Urinary bladder (tissue), 3 donors: ENCODE measurements at regions not wholly inside any gene's neighbourhood (a gene's known extent, or its start where the extent isn't known, plus 50 kb on each side); places are given as distances from the start of the nearest gene placed in this dataset.

ENCODE experiments used
- DNase-seq: peaks from one replicate; pipeline ENCODE4 v3.0.0-alpha.2; 2015; ENCODE audit errors: extremely low spot score
- H3K27ac ChIP-seq: one replicate; pipeline ENCODE4 v1.5.1; 2013; ENCODE audit warnings: low read depth, mild to moderate bottlenecking, moderate library complexity
- H3K36me3 ChIP-seq: one replicate; pipeline ENCODE4 v1.6.1; 2013; ENCODE audit warnings: mild to moderate bottlenecking, moderate library complexity; ENCODE audit not compliant: insufficient read depth
- H3K4me1 ChIP-seq: one replicate; pipeline ENCODE4 v1.6.1; 2013; ENCODE audit warnings: mild to moderate bottlenecking, moderate library complexity; ENCODE audit not compliant: insufficient read depth
- H3K4me3 ChIP-seq: one replicate; pipeline ENCODE4 v1.5.1; 2013; ENCODE audit warnings: low read depth, low read length
- WGBS: extraction: QIAGEN DNeasy Blood & Tissue Kit; methylation state at CpG from one replicate; pipeline ENCODE4 v1.1.7; 2013; 5-methylcytosine and 5-hydroxymethylcytosine counted together
- donor health status: healthy with polysubstance abuse.
- donor health status: healthy.

DNA sequence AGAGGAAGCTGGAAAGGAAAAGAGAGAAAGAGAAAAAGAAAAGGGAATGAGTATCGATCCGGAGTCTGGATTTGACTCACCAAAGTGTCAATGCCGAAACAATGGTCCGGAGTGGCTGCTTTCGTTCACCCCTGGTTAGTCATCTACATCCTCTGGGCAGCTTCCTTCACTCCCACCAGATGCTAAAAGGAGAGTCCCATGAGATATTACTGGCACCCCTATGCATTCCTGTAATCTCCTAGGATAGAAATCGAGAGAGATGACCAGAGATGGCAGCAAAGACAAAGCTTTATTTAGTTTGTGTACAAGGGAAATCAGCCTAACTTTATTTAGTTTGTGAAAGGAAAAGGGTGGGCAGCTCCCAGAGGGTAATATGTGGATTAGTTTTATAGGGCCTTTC lies 622.2 kb downstream of the ZPLD1 start:
- Histone ChIP-seq H3K27ac (no peak overlapping the region), H3K4me1 (no peaks in the 10 kb centered on the region), H3K36me3 (no peaks in the 10 kb centered on the region), H3K4me3 (no peak overlapping the region)
- 79% methylated on average over 6 of the region's 6 CpGs for WGBS
- no peak for DNase-seq

DNA sequence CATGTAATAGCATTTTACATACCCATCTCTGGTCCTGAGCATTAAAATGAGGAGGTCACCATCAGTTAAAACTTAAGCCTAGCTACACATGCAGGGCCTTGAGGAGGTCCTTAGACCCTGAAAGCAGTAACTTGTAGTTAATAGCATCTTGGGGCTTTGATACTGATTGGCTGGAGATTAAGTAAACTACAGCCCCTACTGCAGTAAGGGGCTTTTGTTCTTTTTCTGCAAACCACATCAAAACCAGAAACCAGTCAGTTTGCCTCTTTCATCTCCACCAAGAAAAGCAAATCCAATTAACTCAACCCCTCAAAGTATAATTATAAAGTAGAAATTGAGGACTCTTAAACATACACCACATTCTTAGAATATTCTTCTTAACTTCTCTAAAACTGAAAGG lies 622.7 kb downstream of the ZPLD1 start:
- no peaks in the 10 kb centered on the region for H3K4me1 ChIP-seq
- DNase-seq, result no peak
- no peak overlapping the region for H3K27ac ChIP-seq

DNA sequence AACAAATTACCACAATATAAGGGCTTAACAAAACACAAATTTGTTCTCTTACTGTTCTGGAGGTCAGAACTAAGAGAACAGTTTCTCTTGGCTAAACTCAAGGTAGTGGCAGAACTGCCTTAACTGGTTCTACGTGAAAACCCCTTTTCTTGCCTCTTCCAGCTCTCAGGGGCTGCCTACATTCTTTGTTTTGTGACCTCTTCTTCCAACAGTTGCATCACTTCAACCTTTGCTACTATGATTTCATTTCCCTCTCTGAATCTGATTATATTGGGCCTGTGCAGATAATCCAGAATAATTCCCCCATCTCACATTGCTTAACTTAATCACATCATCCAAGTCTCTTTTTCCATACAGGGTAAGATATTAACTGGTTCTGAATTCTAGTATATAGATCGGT lies 624.6 kb downstream of the ZPLD1 start:
- no peak for DNase-seq
- Histone ChIP-seq H3K4me1 (no peaks in the 10 kb centered on the region), H3K4me3 (no peak overlapping the region), H3K27ac (no peak overlapping the region), H3K36me3 (no peaks in the 10 kb centered on the region)
- WGBS, result 82% methylated on average over 2 of the region's 2 CpGs

More for the DNA sequence above, 622.7 kb downstream of the ZPLD1 start:
- no peak overlapping the region for H3K4me3 ChIP-seq
- H3K36me3 ChIP-seq, result no peaks in the 10 kb centered on the region

DNA sequence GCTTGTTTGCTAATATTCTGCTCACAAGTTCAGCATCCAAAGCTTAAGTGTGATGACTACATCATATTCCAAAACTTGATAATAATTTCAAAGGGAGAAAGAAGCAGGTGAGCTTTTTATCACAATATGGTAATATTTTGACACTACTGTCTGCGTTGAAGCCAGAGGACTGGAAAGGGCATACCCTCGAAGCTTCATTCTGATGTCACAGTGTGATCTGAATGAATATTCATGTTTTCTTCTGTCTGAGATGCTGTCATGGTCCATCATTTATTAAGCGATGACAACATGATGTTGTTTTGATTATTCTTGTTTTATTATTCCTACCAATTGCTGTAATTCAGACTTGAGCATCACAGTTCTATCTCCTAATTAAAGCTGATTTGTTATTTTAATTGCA lies 625.4 kb downstream of the ZPLD1 start:
- Histone ChIP-seq H3K27ac (no peak overlapping the region), H3K4me3 (no peak overlapping the region), H3K4me1 (no peaks in the 10 kb centered on the region), H3K36me3 (no peaks in the 10 kb centered on the region)
- 92% methylated on average over 3 of the region's 3 CpGs for WGBS
- no peak for DNase-seq

DNA sequence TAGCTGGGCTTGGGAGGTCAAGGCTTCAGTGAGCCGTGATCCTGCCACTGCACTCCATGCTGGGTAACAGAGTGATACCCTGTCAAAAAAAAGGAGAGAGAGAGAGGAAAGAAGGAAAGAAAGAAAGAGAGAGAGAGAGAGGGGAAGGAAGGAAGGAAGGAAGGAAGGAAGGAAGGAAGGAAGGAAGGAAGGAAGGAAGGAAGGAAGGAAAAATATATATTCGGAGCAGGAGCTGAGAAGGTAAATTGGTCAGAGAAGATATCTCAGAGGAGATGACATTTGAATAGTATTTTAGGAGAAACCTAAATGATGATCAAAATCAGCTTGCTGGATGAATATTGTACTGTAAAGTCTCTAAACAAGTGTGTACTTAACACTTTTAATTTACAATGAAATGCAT lies 633.1 kb downstream of the ZPLD1 start:
- H3K4me3 ChIP-seq, result no peak overlapping the region
- no peak for DNase-seq
- WGBS, result 86% methylated on average over 2 of the region's 2 CpGs

DNA sequence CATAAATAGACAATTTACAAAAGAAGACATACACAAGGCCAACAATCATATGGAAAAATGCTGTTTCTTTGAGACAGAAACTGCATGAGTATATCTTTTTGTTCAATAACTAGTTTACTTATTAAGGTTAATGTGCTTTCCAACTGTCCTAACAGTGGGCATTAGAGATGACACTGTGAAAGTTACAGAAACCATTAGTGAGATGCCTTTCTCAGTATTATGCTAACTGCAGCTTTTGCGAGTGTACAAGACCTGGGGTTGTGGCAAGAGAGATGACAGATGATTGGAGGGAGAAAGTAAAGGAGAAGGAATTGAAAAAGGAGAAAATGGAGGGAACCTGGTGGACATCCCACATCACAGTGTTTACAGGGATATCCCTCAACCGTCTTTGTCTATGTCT lies 640.5 kb downstream of the ZPLD1 start:
- 71% methylated on average over 2 of the region's 2 CpGs for WGBS
- H3K27ac ChIP-seq, result no peak overlapping the region
- DNase-seq, result no peak

More for the DNA sequence above, 633.1 kb downstream of the ZPLD1 start:
- Histone ChIP-seq H3K27ac (no peak overlapping the region), H3K36me3 (no peaks in the 10 kb centered on the region), H3K4me1 (no peaks in the 10 kb centered on the region)

DNA sequence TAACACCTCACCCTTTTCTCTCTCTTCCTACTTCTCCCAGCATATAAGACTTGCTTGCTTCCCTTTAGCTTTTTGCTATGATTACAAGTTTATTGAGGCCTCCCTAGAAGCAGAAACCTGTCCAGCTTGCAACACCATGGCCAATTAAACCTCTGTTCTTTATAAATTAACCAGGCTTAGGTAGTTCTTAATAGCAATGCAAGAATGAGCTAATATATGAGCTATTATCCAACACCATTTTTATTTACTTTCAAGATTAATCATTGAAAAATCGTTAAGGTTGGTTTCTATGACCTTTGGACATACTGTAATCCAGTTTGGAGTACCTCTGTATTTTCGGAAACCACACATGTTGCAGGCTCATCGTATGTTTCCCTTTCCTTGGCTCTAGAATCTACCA lies 643.1 kb downstream of the ZPLD1 start:
- 91% methylated on average over 3 of the region's 3 CpGs for WGBS
- Histone ChIP-seq H3K36me3 (no peaks in the 10 kb centered on the region), H3K27ac (no peak overlapping the region), H3K4me3 (no peak overlapping the region), H3K4me1 (no peaks in the 10 kb centered on the region)
- no peak for DNase-seq

More for the DNA sequence above, 640.5 kb downstream of the ZPLD1 start:
- Histone ChIP-seq H3K4me1 (no peaks in the 10 kb centered on the region), H3K36me3 (no peaks in the 10 kb centered on the region), H3K4me3 (no peak overlapping the region)

DNA sequence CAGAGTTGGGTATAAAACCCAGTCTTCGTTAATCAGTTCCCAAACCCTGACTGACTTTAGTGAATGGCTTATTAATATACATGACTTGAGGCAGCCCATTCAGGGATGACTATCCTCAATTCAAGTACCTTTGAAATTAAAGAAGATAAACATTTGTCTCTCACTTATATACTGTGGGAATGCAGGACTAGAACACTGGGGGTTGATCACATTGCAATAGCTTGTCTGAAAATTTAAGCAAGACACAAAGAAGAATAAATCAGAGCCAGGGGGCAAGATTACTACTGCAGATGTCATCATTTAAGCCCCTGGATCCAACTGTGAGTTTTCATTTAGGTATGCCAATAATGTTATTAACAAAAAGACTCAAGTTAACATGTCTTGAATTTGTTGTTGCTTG lies 647.7 kb downstream of the ZPLD1 start:
- Histone ChIP-seq H3K27ac (no peak overlapping the region), H3K36me3 (no peaks in the 10 kb centered on the region), H3K4me1 (no peaks in the 10 kb centered on the region), H3K4me3 (no peak overlapping the region)
- 92% methylated on average over 1 of the region's 1 CpG for WGBS
- no peak for DNase-seq

DNA sequence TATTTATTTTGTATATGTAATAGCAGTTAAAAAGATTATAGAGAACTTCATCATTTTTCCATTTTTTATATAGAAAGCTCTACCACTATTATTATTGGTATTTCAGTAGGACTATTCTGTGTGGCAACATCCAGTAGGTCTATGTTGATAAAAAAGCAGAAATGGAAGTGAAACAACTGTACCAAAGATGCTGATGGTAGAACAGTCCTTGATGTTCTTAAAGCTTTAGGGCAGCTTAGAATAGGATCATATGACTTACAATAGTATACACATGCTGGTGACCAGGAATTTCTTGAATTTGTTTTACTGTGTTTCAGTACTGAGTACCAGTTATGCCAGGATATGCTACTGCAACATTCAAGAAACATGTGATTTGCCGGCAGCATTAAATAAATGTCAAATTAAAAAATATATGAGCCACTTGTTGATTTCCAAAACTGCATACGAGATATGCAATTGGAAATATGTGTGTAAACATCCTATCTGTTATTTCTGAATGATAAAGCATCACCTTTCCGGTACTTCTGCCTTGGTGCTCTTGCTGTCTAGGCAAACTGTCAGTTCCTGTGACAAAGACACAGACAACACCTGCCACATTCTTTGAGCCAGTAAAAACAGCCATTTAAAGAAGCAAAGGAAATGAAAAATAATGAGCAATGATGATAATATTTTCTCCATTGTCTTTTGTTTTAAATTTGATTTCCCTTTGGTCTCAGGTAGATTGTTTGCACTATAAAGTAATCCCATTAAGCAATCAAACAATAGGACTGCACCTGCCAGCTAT lies 649.2 kb downstream of the ZPLD1 start:
- Histone ChIP-seq H3K27ac (no peak overlapping the region), H3K36me3 (no peaks in the 10 kb centered on the region), H3K4me3 (no peak overlapping the region), H3K4me1 (no peaks in the 10 kb centered on the region)
- no peak for DNase-seq
- 84% methylated on average over 3 of the region's 3 CpGs for WGBS

DNA sequence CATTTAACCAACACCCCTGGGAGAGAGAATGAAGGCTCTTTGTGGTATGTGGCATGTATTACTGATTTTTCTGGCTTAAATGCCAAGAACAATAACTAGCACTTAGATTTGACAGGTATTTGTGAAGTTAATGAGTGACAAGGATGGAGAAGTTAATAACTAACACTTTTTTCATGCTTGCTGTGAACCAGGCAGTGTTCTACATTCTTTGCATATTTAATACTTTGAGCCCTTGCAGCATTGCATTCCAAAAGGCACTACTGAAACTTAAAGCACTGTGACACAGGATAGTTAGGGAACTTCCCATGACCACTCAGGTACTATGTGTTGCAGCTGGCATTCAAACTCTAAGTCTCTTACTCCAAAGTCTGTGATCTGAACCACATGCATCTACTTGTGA lies 650.6 kb downstream of the ZPLD1 start:
- Histone ChIP-seq H3K4me1 (no peaks in the 10 kb centered on the region), H3K4me3 (no peak overlapping the region), H3K27ac (no peak overlapping the region), H3K36me3 (no peaks in the 10 kb centered on the region)
- DNase-seq, result no peak

DNA sequence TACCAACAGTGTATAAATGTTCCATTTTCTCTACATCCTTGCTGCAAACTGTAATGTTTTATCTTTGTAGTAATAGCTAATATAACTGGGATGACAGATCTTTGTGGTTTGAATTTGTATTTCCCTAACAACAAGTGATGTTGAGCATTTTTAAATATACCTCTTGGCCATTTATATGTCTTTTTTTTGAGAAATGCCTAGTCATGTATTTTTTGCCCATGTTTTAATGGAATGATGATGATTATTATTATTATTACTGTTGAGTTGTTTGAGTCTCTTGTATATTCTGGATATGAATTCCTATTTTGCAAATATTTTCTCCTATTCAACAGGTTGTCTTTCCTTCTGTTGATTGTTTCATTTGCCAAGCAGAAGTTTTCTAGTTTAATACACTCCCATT lies 654.9 kb downstream of the ZPLD1 start:
- Histone ChIP-seq H3K36me3 (no peaks in the 10 kb centered on the region), H3K4me3 (no peak overlapping the region), H3K4me1 (no peaks in the 10 kb centered on the region), H3K27ac (no peak overlapping the region)
- no peak for DNase-seq

DNA sequence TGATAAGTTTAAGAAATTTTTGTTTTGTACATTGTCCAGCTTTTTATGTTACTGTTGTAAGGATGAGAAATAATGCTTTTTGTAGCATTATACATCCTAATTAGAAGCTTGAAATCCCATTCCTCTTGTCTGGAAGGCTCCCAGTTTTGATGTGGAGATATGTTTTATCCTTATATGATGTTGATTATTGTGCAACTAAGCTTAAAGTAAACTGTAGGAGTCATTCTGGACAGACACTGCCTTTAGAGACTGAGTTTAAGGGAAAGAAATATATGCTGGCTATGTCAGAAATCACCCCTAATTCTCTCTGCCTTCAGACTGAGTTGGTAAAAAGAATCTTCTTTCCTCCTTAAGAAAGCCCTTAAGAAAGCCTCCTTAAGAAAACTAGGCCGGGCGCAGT lies 670.4 kb downstream of the ZPLD1 start:
- H3K27ac ChIP-seq, result no peak overlapping the region
- no peaks in the 10 kb centered on the region for H3K4me1 ChIP-seq
- DNase-seq, result no peak
- no peak overlapping the region for H3K4me3 ChIP-seq
- H3K36me3 ChIP-seq, result no peaks in the 10 kb centered on the region
- 41% methylated on average over 2 of the region's 2 CpGs for WGBS

DNA sequence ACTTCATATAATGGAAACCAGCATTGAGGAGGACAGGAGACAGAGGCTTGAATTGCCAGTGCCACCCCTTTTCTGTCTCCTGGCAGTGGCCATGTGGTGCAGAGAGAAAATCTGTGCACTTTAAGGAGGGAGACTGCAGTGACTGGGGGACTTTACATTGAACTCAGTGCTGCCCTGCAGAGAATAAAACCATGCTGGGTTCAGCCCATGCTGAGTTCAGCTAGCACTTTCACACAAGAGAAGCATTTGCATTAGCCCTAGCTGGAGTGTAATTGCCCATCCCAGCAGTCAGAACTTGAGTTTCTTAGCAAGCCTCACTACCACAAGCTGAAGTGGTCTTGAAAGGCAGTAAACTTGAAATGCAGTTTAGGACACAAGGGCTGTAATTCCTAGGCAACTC lies 677.5 kb downstream of the ZPLD1 start:
- Histone ChIP-seq H3K27ac (no peak overlapping the region), H3K4me1 (no peaks in the 10 kb centered on the region), H3K4me3 (no peak overlapping the region), H3K36me3 (no peaks in the 10 kb centered on the region)
- DNase-seq, result no peak

DNA sequence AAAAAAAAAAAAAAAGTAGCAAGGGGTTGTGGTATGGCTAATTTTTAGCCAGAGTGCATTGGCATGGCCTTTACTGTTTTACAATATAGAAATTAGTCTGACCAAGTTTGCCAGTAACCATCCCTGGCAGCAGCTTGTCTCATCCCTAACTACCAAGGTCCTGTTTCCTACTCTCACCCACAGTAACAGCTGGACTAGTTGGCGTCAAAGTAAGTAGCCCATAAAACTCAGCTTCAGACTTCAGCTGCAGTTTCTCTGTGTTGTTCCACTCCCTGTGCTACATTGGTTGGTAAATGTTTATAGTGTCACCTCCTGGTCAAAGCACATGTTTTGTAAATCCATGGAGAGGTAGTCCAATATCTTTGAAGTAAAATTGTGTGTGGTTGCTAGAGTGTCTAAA lies 691.3 kb downstream of the ZPLD1 start:
- 64% methylated on average over 1 of the region's 1 CpG for WGBS
- no peaks in the 10 kb centered on the region for H3K4me1 ChIP-seq
- no peaks in the 10 kb centered on the region for H3K36me3 ChIP-seq
- no peak overlapping the region for H3K27ac ChIP-seq
- DNase-seq, result no peak
- no peak overlapping the region for H3K4me3 ChIP-seq

DNA sequence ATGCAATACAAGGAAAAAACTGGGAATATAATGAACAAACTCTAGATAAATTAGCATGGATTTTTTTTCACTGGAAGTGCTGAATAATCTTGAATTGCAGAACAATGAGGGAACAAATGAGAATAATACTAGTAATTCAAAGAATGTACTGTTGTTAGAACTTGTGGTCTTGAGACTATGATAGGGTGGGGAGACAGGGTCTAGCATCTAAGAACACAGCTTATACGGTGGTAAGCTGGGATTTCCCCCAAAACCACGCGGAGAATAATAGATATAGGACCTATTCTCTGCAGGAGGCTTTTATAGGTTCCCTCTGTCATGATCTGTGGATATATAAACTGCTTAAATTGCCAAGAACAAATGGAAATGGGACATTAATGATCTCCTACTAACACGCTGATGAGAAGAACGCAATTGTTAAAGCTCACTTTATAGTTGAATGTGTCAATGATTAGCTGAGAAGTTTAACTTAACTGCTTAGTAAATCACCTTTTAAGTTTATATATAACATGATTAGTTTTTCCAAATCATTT lies 692.3 kb downstream of the ZPLD1 start:
- WGBS, result 77% methylated on average over 5 of the region's 5 CpGs
- Histone ChIP-seq H3K4me3 (no peak overlapping the region), H3K36me3 (no peaks in the 10 kb centered on the region), H3K4me1 (no peaks in the 10 kb centered on the region), H3K27ac (no peak overlapping the region)
- no peak for DNase-seq
